Effector memory CD8-positive, alpha-beta T cell (primary cell): ENCODE measurements at regions not wholly inside any gene's neighbourhood (a gene's known extent, or its start where the extent isn't known, plus 50 kb on each side); places are given as distances from the start of the nearest gene placed in this dataset.
A peak's percentile ranks its signal among the peaks of the same experiment; 100 is the strongest.

ENCODE experiments used
- ATAC-seq: fragments of 150-1000 bp; cut with Tn5 transposase; replicated peaks from 2 replicates; pipeline ENCODE4 v1.10.0; 2021; ENCODE audit warnings: mild to moderate bottlenecking, moderate library complexity
- DNase-seq, 3 experiments: peaks; one replicate each; pipeline ENCODE4 v3.0.0; 2021
- H3K27ac Mint-ChIP-seq, 2 donors: one replicate each; pipeline ENCODE4 v1.8.0; 2022; ENCODE audit warnings: mild to moderate bottlenecking in 2 of 2, mixed read lengths in 2 of 2, moderate library complexity in 2 of 2
- H3K27me3 Mint-ChIP-seq, 2 donors: one replicate each; pipeline ENCODE4 v1.8.0; 2022; ENCODE audit warnings: mixed read lengths in 2 of 2
- H3K36me3 Mint-ChIP-seq: one replicate; pipeline ENCODE4 v1.8.0; 2022; ENCODE audit warnings: mild to moderate bottlenecking, moderate library complexity, mixed read lengths; ENCODE audit not compliant: insufficient read depth
- H3K4me1 Mint-ChIP-seq, 2 donors: one replicate each; pipeline ENCODE4 v1.8.0; 2022; ENCODE audit warnings: low read depth in 2 of 2, mixed read lengths in 2 of 2
- H3K4me3 Mint-ChIP-seq, 2 donors: one replicate each; pipeline ENCODE4 v1.8.0; 2022; ENCODE audit warnings: mild to moderate bottlenecking in 2 of 2, mixed read lengths in 2 of 2, moderate library complexity in 2 of 2
- H3K9me3 Mint-ChIP-seq, 2 donors: one replicate each; pipeline ENCODE4 v1.8.0; 2022; ENCODE audit warnings: mixed read lengths in 2 of 2

DNA sequence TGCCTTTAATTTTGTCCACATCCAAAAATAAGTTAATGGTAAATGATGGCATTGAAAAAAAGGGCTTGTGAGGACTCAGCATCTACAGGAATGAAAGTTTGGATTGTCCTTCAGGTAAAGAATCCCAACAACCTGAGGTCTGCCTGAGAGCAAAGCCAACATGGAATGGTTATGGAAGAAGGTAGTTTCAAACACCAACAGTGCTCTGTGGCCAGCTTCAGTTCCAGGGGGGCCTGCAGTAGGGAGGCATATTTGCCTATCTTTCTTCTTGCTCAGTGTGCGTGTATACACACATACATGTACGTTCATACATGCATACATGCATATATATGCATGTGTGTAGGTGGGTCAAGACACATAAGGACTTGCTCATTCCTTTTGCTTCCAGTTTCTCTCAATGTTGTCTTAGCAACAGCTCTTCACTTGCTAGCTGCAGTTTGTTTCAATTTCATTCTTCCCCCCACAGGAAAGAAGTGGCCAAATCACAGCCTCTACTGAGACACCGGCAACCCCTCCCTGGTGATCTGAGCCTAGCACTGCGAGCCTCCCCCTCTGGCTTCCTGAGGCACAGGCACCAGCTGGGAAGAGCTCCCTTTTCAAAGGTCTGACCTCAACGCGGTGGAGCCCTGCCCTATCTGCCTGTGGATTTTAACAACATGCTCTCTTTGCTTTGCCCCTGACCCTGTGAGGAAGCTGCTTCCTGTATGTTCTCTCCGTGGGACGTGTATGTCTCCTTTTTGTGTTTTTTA, 146.2 kb downstream of the KLF13 start:
- H3K27ac Mint-ChIP-seq, result peak overlapping the region; percentile 82 to 95
- H3K27me3 Mint-ChIP-seq, result no peaks in the 10 kb centered on the region
- no peaks in the 10 kb centered on the region for H3K36me3 Mint-ChIP-seq
- ATAC-seq (peak; percentile 93), DNase-seq (peak; percentile 37 to 46 (median 40))
- H3K9me3 Mint-ChIP-seq, result peaks cover 0 to 1% of the 10 kb centered on the region in 2 donors
- peaks cover 45 to 47% of the 10 kb centered on the region in 2 donors for H3K4me1 Mint-ChIP-seq
- H3K4me3 Mint-ChIP-seq, result peak overlapping the region; percentile 72 to 73

DNA sequence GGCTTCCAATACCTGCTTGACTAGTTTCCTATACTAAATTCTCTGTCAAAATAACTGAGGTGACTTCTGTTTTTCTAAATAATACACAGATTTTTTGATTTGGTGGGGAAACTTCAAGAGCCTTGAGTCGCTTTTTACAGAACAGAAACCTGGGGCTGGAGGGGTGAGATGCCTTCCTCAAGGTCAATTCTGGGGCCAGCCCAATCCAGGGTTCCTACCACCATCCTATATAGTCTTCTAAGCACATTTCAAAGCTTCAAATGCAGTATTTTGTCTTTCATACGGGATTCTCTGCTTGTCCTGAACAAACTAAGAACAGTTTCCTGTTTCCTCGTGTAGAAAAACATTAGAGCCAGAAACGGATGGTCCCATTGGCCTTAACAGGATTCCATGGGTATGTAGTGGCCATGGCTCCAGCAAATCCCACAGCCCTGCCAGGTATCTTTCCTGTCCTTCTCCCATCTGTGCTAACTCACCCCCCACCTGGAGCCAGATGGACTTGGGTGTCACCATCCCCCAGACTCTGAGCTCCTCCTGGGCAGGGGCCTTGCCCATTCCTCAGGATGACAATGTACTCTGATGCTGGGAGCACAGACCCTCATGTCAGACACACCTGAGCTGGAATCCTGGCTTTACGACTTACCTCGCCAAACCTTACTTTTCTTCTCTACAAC, 146.9 kb downstream of the KLF13 start:
- DNase-seq (no peak), ATAC-seq (peak; percentile 8)
- no peaks in the 10 kb centered on the region for H3K27me3 Mint-ChIP-seq
- H3K9me3 Mint-ChIP-seq, result peaks cover 0 to 1% of the 10 kb centered on the region in 2 donors
- H3K4me1 Mint-ChIP-seq, result peaks cover 46 to 47% of the 10 kb centered on the region in 2 donors
- peak overlapping the region; percentile 82 to 95 for H3K27ac Mint-ChIP-seq
- H3K36me3 Mint-ChIP-seq, result no peaks in the 10 kb centered on the region
- H3K4me3 Mint-ChIP-seq, result peak overlapping the region; percentile 72 to 73

DNA sequence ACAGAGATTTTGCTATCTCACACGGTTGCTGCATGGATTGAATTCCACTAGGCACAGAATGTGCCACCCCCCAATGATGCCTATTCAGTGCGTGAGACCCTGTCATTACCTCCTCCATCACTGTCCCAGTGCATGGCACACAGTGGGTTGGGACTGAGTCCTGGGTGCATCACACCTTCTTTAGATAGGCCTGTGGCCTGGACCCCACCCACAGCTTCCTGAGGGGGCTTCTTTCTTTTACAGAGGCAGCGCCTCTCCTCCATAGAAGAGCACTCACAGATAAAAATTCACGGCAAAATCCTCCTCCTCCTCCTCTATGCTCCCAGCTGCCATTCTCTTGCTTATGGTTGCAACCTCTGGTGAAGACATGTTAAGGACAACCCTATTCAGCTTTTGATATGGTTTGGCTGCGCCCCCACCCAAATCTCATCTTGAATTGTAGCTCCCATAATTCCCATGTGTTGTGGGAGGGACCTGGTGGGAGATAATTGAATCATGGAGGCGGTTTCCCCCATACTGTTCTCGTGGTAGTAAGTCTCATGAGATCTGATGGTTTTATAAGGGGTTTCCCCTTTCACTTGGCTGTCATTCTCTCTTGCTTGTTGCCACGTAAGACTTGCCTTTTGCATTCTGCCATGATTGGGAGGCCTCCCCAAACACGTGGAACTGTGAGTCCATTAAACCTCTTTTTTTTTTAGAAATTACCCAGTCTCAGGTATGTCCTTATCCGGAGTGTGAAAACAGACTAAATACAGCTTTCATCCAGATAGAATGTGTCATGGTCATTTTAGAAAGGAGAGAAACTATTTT, 147.6 kb downstream of the KLF13 start:
- DNase-seq (no peak), ATAC-seq (peak; percentile 16)
- H3K36me3 Mint-ChIP-seq, result no peaks in the 10 kb centered on the region
- H3K27ac Mint-ChIP-seq, result peak overlapping the region; percentile 82 to 95
- peaks cover 50 to 54% of the 10 kb centered on the region in 2 donors for H3K4me1 Mint-ChIP-seq
- no peaks in the 10 kb centered on the region for H3K27me3 Mint-ChIP-seq
- H3K4me3 Mint-ChIP-seq, result peak overlapping the region; percentile 72 to 73
- H3K9me3 Mint-ChIP-seq, result peaks cover 0 to 1% of the 10 kb centered on the region in 2 donors

DNA sequence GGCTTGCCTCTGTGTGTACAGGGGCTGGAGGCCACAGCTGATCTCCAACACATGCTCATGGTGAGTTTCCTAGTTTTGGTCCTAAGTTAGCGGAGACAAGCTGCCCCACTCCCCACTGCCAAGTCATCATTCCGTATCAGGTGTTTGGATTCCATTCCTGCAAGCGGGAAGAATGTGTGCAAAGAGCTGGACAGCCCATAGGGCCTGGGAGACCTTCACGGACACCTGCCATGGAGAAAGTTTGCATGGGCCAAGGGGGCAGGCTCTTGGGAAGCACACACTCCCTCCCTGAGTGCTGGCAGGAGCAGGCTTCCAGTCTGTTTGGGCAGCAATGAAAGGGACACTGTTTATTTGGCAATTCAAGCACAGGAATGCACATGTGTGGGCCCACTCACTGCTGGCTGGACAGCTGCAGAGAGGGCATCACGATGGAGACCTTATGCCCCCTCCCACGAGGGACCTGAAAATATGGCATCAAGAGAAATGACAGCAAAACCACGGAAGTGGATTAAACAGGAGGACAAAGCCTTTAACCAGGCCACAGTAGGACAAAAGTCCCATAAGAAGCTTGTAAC, 149.7 kb downstream of the KLF13 start:
- ATAC-seq, result no peak
- Mint-ChIP-seq H3K4me3 (no peak overlapping the region), H3K27me3 (no peaks in the 10 kb centered on the region), H3K4me1 (peaks cover 58% of the 10 kb centered on the region in 2 donors), H3K27ac (peak overlapping the region; percentile 82 to 95), H3K9me3 (peaks cover 0 to 1% of the 10 kb centered on the region in 2 donors), H3K36me3 (peaks cover 9% of the 10 kb centered on the region)
- DNase-seq, result no peak

DNA sequence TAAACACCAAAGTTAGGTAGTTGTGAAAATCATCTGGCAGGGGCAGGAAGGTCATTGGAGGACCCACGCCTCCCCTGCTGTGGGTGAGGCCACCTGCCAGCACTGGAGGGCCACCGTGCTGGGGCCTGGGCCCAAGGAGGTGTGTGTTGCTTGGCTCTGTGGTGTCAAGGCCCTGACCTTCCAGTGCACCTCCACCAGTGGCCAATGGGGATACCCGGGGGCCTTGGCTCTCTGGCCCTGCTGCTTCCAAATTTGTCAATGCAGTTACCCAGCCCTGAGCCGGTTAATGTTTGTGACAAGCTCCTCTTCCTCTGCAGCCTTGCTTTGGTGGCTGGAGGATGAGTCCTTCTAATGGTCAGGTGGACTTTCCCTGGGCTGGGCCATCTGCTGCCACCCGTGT, 150.2 kb downstream of the KLF13 start:
- DNase-seq, result no peak
- no peak for ATAC-seq
- H3K4me1 Mint-ChIP-seq, result peaks cover 56 to 61% of the 10 kb centered on the region in 2 donors
- H3K4me3 Mint-ChIP-seq, result no peak overlapping the region
- no peaks in the 10 kb centered on the region for H3K27me3 Mint-ChIP-seq
- H3K9me3 Mint-ChIP-seq, result peaks cover 0 to 1% of the 10 kb centered on the region in 2 donors
- peak overlapping the region; percentile 82 to 95 for H3K27ac Mint-ChIP-seq
- H3K36me3 Mint-ChIP-seq, result peaks cover 9% of the 10 kb centered on the region

DNA sequence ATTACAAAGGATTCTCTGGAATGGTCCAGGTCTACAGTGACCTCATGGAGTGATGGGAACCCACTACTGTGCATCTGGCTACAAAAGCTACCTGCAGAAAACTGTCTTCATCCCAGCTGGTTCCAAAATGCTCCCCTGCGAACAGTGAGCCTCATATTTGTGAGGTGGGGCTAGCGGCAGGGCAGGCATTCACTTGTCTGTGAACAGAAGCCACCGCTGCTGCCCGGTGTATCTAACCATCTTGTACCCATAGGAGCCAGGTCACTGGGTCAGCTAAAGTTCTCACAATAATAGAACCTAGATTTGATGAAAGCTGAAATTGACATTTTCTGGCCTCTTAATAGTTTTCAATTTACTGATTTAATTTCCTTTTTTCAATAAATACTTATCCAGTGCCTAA, 150.7 kb downstream of the KLF13 start:
- no peaks in the 10 kb centered on the region for H3K27me3 Mint-ChIP-seq
- peaks cover 9% of the 10 kb centered on the region for H3K36me3 Mint-ChIP-seq
- H3K27ac Mint-ChIP-seq, result peak overlapping the region; percentile 74 to 95
- peaks cover 0 to 1% of the 10 kb centered on the region in 2 donors for H3K9me3 Mint-ChIP-seq
- DNase-seq (no peak), ATAC-seq (no peak)
- H3K4me1 Mint-ChIP-seq, result peaks cover 56 to 63% of the 10 kb centered on the region in 2 donors
- H3K4me3 Mint-ChIP-seq, result no peak overlapping the region

DNA sequence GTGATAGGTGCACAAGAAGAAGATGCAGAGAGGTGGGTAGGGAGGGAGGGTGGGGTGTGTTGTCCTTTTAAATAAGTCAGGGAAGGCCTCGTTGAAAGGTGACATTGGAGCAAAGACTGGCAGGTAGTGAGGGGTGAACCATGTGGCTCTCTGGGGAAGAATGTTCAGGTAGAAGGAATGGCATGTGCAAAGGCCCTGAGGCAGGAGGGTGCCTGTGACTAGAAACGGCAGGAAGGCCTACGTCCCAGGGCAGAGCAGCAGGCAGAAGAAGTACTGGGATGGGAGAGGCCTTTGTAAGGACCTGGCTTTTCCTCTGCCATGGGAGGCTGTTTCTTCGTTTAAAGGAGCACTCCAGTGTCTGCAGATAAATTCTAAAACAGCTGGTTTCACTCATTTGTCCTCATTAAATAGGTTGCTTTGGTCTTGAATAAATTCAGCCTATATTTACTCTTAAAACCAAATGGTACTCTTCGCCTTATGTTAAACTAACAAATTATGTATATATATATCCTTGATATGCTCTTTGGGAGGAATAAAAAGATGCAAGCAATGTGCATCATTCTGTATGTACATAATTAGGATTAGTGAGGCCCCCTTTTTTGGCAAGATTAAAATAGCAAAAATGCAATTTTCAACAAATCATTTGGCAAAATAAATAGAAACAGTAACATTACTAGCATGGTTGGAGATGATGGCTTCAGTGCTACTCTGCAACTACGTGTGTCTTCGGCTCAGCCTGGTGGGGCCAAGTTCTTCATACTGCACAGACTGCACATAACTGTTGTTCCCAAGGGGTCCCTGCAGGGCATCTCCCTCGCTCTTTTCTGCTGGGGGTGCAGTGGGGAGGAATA, 151.4 kb downstream of the KLF13 start:
- H3K36me3 Mint-ChIP-seq, result peaks cover 15% of the 10 kb centered on the region
- no peaks in the 10 kb centered on the region for H3K27me3 Mint-ChIP-seq
- peak overlapping the region; percentile 75 to 95 for H3K27ac Mint-ChIP-seq
- DNase-seq (no peak), ATAC-seq (no peak)
- H3K9me3 Mint-ChIP-seq, result peaks cover 0 to 1% of the 10 kb centered on the region in 2 donors
- H3K4me1 Mint-ChIP-seq, result peaks cover 56 to 61% of the 10 kb centered on the region in 2 donors
- no peak overlapping the region for H3K4me3 Mint-ChIP-seq

DNA sequence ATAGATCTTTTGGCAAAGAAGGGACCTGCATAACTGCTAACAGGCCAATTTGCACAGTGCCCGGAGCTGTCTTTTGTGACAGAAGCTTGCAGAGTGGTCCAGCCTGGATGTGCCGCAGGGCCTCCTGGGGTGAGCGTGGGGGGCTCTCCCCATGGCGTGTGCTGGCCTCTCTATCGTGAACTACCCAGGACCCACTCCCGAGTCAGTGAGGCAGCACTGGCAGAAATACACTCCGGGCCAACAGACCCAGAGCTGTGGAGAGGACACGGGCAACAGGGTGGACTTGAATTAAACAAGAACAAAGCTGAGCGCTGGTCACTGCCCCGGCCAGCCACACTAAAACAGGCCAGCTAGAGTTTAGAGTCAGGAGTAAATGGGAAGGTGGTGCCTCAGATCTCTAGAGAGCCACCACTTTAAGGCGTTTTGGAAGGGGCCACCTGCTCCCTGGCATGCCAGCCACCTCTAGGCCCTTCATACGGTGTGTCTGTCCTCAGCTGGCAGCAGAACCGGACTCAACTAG, 152.1 kb downstream of the KLF13 start:
- Mint-ChIP-seq H3K9me3 (peaks cover 0 to 1% of the 10 kb centered on the region in 2 donors), H3K27ac (peak overlapping the region; percentile 64 to 75), H3K36me3 (peaks cover 15% of the 10 kb centered on the region), H3K4me3 (peak overlapping the region in 1 of 2 donors; percentile 23), H3K4me1 (peaks cover 50 to 54% of the 10 kb centered on the region in 2 donors), H3K27me3 (no peaks in the 10 kb centered on the region)
- no peak for ATAC-seq
- DNase-seq, result no peak

DNA sequence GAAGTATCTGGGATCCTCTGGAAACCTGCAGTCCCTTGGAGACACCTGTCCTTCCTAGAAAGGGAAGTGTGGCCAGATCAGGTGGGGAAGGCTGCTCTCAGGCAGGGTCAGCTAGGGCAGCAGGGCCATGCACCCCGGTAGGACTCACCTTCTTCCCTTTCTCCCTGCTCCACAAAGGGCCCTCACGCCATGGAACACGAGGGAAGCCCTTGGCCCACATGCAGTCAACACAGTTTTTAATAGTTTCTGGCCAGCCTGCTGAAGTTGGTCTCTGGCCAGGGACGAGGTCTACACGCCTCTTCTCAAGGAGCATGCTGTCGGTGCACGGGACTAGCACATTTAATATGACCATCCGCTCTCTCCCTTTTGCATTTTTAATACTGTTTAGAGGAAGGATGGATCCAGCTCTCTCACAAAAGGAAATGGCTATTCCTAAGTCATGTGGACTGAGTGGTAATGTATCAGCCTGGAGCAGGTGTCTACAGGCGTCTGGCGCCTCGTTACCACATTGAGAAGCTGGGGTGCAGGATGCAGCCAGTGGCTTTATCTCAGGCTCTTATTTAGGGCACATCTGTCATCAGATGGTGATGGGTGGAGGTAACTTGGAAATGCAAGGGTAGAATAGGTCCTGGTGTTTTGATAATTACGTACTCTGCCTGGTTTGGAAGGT, 153.9 kb downstream of the KLF13 start:
- H3K27ac Mint-ChIP-seq, result peak overlapping the region; percentile 16 to 82

DNA sequence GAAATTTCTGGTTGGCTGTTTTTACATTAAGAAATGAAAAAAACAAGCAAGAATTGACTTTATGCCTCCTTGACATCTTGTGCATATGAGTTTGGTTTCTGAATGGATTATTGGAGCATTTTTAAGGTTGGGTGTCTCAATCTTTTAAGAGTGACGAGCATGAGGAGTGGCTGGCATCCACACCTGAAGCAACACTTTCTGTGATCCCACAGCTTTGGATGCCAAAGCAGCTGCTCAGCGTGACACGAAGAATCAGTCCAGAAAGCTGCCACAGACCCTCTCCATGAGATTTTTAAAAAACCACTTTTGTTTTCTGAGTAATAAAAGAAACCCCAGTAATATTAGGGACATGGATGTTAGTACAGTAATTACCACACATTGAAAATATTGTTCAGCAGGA, 154.5 kb downstream of the KLF13 start:
- ATAC-seq, result no peak
- no peaks in the 10 kb centered on the region for H3K27me3 Mint-ChIP-seq
- no peak for DNase-seq
- peaks cover 0 to 1% of the 10 kb centered on the region in 2 donors for H3K9me3 Mint-ChIP-seq
- peak overlapping the region; percentile 16 to 82 for H3K27ac Mint-ChIP-seq
- H3K4me3 Mint-ChIP-seq, result peak overlapping the region in 1 of 2 donors; percentile 37
- peaks cover 23% of the 10 kb centered on the region for H3K36me3 Mint-ChIP-seq
- peaks cover 44 to 50% of the 10 kb centered on the region in 2 donors for H3K4me1 Mint-ChIP-seq

More for the DNA sequence above, 153.9 kb downstream of the KLF13 start:
- H3K4me3 Mint-ChIP-seq, result peak overlapping the region in 1 of 2 donors; percentile 37
- DNase-seq (peak in 2 of 3 experiments; percentile 33 to 36), ATAC-seq (peak; percentile 62)
- peaks cover 0 to 1% of the 10 kb centered on the region in 2 donors for H3K9me3 Mint-ChIP-seq
- H3K36me3 Mint-ChIP-seq, result peaks cover 23% of the 10 kb centered on the region
- peaks cover 47 to 52% of the 10 kb centered on the region in 2 donors for H3K4me1 Mint-ChIP-seq
- H3K27me3 Mint-ChIP-seq, result no peaks in the 10 kb centered on the region

DNA sequence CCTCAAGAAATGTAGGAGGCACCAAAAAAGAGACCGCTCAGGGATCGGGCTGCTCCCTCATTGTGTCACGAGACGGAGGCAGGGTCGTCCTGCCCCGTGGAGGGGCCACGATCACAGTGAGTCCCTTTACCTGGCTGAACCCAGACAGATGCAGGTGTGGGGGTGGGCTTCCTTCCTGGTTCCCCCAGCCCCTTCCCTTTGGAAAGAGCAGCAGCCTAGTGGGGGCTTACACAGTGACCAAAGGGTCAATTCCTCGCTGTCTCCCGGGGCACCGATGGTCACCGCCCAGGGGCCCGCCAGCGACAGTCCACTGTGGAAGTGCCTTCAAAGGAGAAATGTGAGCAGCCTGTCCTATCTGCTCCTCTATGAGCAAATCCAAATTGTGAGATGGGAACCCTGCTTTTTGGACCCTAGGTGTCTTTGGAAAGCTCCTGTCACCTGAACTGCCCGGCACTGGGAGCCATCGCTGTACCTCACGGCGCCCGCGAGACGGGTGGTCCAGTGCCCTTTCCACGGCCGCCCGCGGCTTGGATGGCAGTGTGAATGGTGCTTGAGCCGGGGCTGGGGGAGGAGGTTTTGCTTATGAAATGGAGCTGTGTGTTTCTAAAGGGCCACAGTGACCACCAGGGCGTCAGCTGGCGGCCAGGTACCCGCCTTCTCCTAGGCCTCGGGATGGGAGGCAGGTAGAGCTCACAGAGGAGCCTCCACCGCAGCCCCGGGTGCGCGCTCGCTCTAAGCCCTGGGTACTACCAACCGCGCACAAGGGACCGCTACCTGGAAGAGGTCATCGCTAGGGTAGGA, 155.7 kb downstream of the KLF13 start:
- Mint-ChIP-seq H3K9me3 (peaks cover 0 to 1% of the 10 kb centered on the region in 2 donors), H3K4me1 (peaks cover 44 to 50% of the 10 kb centered on the region in 2 donors), H3K27ac (peak overlapping the region; percentile 90 to 95), H3K4me3 (peak overlapping the region; percentile 86 to 91), H3K36me3 (peaks cover 23% of the 10 kb centered on the region), H3K27me3 (no peaks in the 10 kb centered on the region)
- ATAC-seq (no peak), DNase-seq (no peak)
